Gastroesophageal sphincter (tissue), 4 donors: ENCODE measurements at regions not wholly inside any gene's neighbourhood (a gene's known extent, or its start where the extent isn't known, plus 50 kb on each side); places are given as distances from the start of the nearest gene placed in this dataset.

Experiments used
- ATAC-seq: fragments of 150-250 bp; one replicate; pipeline ENCODE4 v1.9.1; 2016; ENCODE audit warnings: mild to moderate bottlenecking, moderate library complexity
- H3K27ac ChIP-seq, 4 donors: fragments of 200-600 bp; sonication (generic) in 3 of 4; 1 replicate in 3 of 4; 2 replicates in 1 of 4; pipeline ENCODE4 v1.5.1; 2016 to 2019
- H3K27me3 ChIP-seq: fragments of 200-600 bp; sonication (generic); one replicate; pipeline ENCODE4 v1.5.1; 2019
- H3K36me3 ChIP-seq, 2 donors: fragments of 200-600 bp; sonication (generic); one replicate each; pipeline ENCODE4 v1.5.1; 2019; ENCODE audit warnings: control low read depth in 1 of 2
- H3K4me1 ChIP-seq, 3 donors: fragments of 200-600 bp; sonication (generic); 1 replicate in 2 of 3; 2 replicates in 1 of 3; pipeline ENCODE4 v1.5.1; 2016 to 2019; ENCODE audit warnings: control low read depth in 2 of 3
- H3K4me3 ChIP-seq, 2 donors: fragments of 200-600 bp; sonication (generic); one replicate each; pipeline ENCODE4 v1.5.1; 2019; ENCODE audit warnings: mild to moderate bottlenecking in 1 of 2, moderate library complexity in 1 of 2
- H3K9me3 ChIP-seq, 3 donors: fragments of 200-600 bp; sonication (generic); one replicate each; pipeline ENCODE4 v1.5.1; 2017 to 2019; ENCODE audit warnings: control low read depth in 2 of 3
- EP300 ChIP-seq: sonication (generic); formaldehyde crosslinking; IDR thresholded peaks from one replicate; pipeline ENCODE4 v1.6.1; 2017; ENCODE audit warnings: antibody characterized with exemption, mild to moderate bottlenecking
- POLR2A ChIP-seq, 2 donors: fragments of 450-650 bp; IDR thresholded peaks; one replicate each; pipeline ENCODE4 v1.6.1; 2017; ENCODE audit warnings: antibody characterized with exemption in 2 of 2, mild to moderate bottlenecking in 2 of 2, moderate library complexity in 1 of 2
- POLR2AphosphoS5 ChIP-seq: sonication (generic); formaldehyde crosslinking; IDR thresholded peaks from one replicate; pipeline ENCODE4 v1.6.1; 2017; ENCODE audit warnings: antibody characterized with exemption
- WGBS, 2 donors: methylation state at CpG; one replicate each; pipeline ENCODE4 v1.1.5; 2018; ENCODE audit warnings: low coverage in 1 of 2; 5-methylcytosine and 5-hydroxymethylcytosine counted together
- TF ChIP-seq, protein P1 (sequence below), 4 experiments: fragments of 200-600 bp in 2 of 4; fragments of 450-650 bp in 2 of 4; sonication (generic) in 1 of 4; IDR thresholded peaks; one replicate each; pipeline ENCODE4 v1.5.1; 2017 to 2019; ENCODE audit warnings: antibody characterized with exemption in 4 of 4, mild to moderate bottlenecking in 2 of 4, moderate library complexity in 2 of 4

- H3K36me3 ChIP-seq = no peaks in the 10 kb centered on the region
- H3K27me3 ChIP-seq = no peaks in the 10 kb centered on the region
- H3K9me3 ChIP-seq = no peaks in the 10 kb centered on the region
- ATAC-seq = no peak
- peaks cover 0 to 80% (median 6%) of the 10 kb centered on the region in 3 donors for H3K4me1 ChIP-seq
- peak overlapping the region in 3 of 4 donors; percentile 64 to 71 (median 69) for H3K27ac ChIP-seq
- no peak for TF ChIP-seq POLR2A (IDR thresholded peaks at IDR 0.05)
- TF ChIP-seq, protein P1, sequence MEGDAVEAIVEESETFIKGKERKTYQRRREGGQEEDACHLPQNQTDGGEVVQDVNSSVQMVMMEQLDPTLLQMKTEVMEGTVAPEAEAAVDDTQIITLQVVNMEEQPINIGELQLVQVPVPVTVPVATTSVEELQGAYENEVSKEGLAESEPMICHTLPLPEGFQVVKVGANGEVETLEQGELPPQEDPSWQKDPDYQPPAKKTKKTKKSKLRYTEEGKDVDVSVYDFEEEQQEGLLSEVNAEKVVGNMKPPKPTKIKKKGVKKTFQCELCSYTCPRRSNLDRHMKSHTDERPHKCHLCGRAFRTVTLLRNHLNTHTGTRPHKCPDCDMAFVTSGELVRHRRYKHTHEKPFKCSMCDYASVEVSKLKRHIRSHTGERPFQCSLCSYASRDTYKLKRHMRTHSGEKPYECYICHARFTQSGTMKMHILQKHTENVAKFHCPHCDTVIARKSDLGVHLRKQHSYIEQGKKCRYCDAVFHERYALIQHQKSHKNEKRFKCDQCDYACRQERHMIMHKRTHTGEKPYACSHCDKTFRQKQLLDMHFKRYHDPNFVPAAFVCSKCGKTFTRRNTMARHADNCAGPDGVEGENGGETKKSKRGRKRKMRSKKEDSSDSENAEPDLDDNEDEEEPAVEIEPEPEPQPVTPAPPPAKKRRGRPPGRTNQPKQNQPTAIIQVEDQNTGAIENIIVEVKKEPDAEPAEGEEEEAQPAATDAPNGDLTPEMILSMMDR (IDR thresholded peaks at IDR 0.05) = no peak
- TF ChIP-seq POLR2AphosphoS5 = no peak
- no peak for TF ChIP-seq EP300
- WGBS, 2 donors = no CpG with 5 or more reads among the region's 5 CpGs
- H3K4me3 ChIP-seq = no peak overlapping the region
Measured at GRCh38 chr17:77354420-77354669, 213.6 kb downstream of the SEC14L1 start.

- ATAC-seq = peak; percentile 87
- WGBS, 2 donors = 36 to 49% methylated on average over 5 to 11 of the region's 25 CpGs
- no peak overlapping the region for H3K4me3 ChIP-seq
- H3K9me3 ChIP-seq = no peaks in the 10 kb centered on the region
- H3K27me3 ChIP-seq = no peaks in the 10 kb centered on the region
- peak overlapping the region in 3 of 4 donors; percentile 64 to 71 (median 69) for H3K27ac ChIP-seq
- H3K4me1 ChIP-seq = peaks cover 0 to 79% (median 6%) of the 10 kb centered on the region in 3 donors
- no peaks in the 10 kb centered on the region for H3K36me3 ChIP-seq
- TF ChIP-seq EP300 (no peak), POLR2AphosphoS5 (peak; percentile 73)
Measured at GRCh38 chr17:77354670-77355455, 214.1 kb downstream of the SEC14L1 start.

DNA sequence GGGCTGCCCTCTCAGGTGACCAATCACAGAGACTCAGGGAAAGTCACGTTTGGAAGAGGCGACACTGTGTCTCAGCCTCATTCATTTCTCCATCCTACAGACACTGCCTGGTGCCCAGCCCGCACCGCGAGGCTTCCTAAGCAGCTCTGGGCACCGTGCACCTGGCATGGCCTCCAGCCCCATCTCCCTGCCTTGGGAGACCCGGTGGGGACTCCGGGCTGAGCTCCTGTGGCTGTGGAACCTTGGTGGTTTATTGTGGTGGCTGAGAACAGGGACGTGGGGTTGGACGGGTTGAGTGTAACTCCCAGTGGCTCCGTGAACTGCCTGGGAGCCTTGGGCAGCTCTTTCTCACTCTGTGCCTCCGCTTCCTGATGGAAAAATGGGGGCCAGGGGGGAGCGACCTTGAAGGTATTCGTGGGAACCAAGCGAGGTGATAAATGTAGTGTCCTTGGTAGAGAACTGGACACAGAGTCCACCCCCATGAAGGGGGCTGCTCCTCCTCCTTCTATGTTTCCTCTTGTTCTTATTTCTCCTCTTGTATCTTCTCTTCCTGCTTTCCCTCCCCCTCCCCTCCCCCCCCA, 215.4 kb downstream of the SEC14L1 start:
- H3K9me3 ChIP-seq = no peaks in the 10 kb centered on the region
- TF ChIP-seq POLR2A (IDR thresholded peaks at IDR 0.05) (no peak), EP300 (no peak), POLR2AphosphoS5 (no peak)
- TF ChIP-seq, protein P1 (IDR thresholded peaks at IDR 0.05) = no peak
- H3K36me3 ChIP-seq = no peaks in the 10 kb centered on the region
- H3K4me3 ChIP-seq = no peak overlapping the region
- 58% methylated on average over 5 of the region's 15 CpGs; no CpG with 5 or more reads in 1 of the 2 donors for WGBS, 2 donors
- H3K4me1 ChIP-seq = peaks cover 0 to 66% (median 6%) of the 10 kb centered on the region in 3 donors
- H3K27ac ChIP-seq = peak overlapping the region in 3 of 4 donors; percentile 68 to 75 (median 69)
- no peak for ATAC-seq
- no peaks in the 10 kb centered on the region for H3K27me3 ChIP-seq

DNA sequence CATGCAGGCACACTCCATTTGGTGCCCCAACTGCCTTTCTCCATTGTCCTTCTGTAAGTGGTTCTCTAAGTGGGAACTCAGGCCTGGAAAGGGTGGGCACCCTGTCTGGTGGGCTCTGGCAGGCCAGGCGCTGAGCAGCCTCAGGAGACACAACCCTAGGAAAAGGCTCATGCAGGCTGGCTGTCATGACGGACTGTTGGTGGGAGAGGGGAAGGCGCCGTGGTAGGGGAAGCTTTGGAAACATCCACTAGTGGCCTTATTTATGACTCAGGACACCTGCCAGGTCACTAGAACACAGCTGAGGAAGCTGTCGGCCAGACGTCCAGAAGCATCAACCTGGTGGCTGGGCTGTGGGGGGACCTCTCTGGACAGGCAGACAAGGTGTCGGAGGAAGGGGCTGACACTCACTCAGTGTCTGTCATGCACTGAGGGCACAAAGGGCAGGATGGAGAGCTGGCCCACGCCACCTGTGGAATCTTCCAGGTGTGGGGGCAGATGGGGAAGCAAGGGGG, 216.0 kb downstream of the SEC14L1 start:
- H3K9me3 ChIP-seq = no peaks in the 10 kb centered on the region
- WGBS, 2 donors = 64% methylated on average over 6 of the region's 8 CpGs; no CpG with 5 or more reads in 1 of the 2 donors
- H3K36me3 ChIP-seq = no peaks in the 10 kb centered on the region
- peaks cover 0 to 61% (median 1%) of the 10 kb centered on the region in 3 donors for H3K4me1 ChIP-seq
- no peak overlapping the region for H3K4me3 ChIP-seq
- H3K27ac ChIP-seq = peak overlapping the region in 3 of 4 donors; percentile 68 to 75 (median 69)
- TF ChIP-seq POLR2A (IDR thresholded peaks at IDR 0.05) (no peak), POLR2AphosphoS5 (no peak), EP300 (no peak)
- TF ChIP-seq, protein P1 (IDR thresholded peaks at IDR 0.05) = no peak
- no peak for ATAC-seq
- no peaks in the 10 kb centered on the region for H3K27me3 ChIP-seq

- WGBS, 2 donors = 51 to 60% methylated on average over 1 to 5 of the region's 7 CpGs
- Histone ChIP-seq H3K27ac (peak overlapping the region in 1 of 4 donors; percentile 48), H3K36me3 (no peaks in the 10 kb centered on the region), H3K4me1 (peaks cover 0 to 51% (median 0%) of the 10 kb centered on the region in 3 donors), H3K27me3 (no peaks in the 10 kb centered on the region), H3K4me3 (no peak overlapping the region), H3K9me3 (no peaks in the 10 kb centered on the region)
- ATAC-seq = no peak
- TF ChIP-seq EP300 (no peak), POLR2AphosphoS5 (no peak), POLR2A (IDR thresholded peaks at IDR 0.05) (no peak)
- TF ChIP-seq, protein P1 (IDR thresholded peaks at IDR 0.05) = no peak
Measured at GRCh38 chr17:77358801-77359200, 218.0 kb downstream of the SEC14L1 start.
